Hepatocyte (in vitro differentiated cells): ENCODE measurements at regions not wholly inside any gene's neighbourhood (a gene's known extent, or its start where the extent isn't known, plus 50 kb on each side); places are given as distances from the start of the nearest gene placed in this dataset.

Source experiments
- CTCF ChIP-seq: fragments of 200-600 bp; sonication (generic); IDR thresholded peaks from 2 replicates; pipeline ENCODE4 v1.5.1; 2016; ENCODE audit warnings: antibody characterized with exemption, mild to moderate bottlenecking; ENCODE audit not compliant: poor library complexity
- EZH2 ChIP-seq: fragments of 200-600 bp; sonication (generic); IDR thresholded peaks from 2 replicates; pipeline ENCODE4 v1.6.1; 2016; ENCODE audit warnings: antibody characterized with exemption, mild to moderate bottlenecking, borderline replicate concordance

GRCh38 chr15:59835776-59836175 lies 146.7 kb upstream of the BNIP2 start:
- TF ChIP-seq CTCF: no peak
- no peak for TF ChIP-seq EZH2
